ENCODE measurements at regions not wholly inside any gene's neighbourhood (a gene's known extent, or its start where the extent isn't known, plus 50 kb on each side); places are given as distances from the start of the nearest gene placed in this dataset.
A peak's percentile ranks its signal among the peaks of the same experiment; 100 is the strongest.

DNA sequence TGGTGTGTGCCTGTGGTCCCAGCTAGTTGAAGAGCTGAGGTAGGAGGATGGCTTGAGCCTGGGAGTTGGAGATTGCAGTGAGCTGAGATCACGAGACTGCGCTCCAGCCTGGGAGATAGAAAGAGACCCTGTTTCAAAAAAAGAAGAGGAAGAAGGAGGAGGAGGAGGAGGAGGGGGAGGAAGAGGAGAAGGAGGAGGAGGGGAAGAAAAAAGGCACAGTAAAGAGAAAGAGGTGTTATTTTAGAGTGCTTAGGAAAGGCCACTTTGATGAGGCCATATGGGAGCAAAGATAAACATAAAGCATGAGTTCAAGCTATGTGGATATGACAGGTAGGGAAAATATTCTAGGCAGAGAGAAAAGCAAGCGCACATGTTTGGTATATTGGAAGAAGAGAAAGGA is 154.1 kb upstream of the BTG1 start:
- no peak overlapping the region for H3K4me3 ChIP-seq (ENCODE audit: low read depth, low read length)
- no peak for DNase-seq (ENCODE audit: low read depth)
- TF ChIP-seq, protein P1, sequence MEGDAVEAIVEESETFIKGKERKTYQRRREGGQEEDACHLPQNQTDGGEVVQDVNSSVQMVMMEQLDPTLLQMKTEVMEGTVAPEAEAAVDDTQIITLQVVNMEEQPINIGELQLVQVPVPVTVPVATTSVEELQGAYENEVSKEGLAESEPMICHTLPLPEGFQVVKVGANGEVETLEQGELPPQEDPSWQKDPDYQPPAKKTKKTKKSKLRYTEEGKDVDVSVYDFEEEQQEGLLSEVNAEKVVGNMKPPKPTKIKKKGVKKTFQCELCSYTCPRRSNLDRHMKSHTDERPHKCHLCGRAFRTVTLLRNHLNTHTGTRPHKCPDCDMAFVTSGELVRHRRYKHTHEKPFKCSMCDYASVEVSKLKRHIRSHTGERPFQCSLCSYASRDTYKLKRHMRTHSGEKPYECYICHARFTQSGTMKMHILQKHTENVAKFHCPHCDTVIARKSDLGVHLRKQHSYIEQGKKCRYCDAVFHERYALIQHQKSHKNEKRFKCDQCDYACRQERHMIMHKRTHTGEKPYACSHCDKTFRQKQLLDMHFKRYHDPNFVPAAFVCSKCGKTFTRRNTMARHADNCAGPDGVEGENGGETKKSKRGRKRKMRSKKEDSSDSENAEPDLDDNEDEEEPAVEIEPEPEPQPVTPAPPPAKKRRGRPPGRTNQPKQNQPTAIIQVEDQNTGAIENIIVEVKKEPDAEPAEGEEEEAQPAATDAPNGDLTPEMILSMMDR (conservative IDR thresholded peaks at IDR 0.05; ENCODE audit: low read depth, low read length) = no peak

DNA sequence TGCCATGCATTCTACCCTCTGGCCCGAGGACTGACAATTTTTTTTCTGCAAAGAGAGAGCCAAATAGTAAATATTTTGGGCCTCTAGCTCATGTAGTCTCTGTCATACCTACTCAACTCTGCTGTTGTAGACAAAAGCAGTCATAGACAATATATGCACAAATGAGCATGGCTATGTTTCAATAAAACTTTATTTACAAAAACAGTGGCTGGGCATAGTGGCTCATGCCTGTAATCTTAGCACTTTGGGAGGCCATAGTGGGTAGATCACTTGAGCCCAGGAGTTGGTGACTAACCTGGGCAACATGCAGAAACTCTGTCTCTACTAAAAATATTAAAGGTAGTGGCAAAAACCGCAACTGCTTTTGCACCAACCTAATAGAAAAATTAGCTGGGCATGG is 153.7 kb upstream of the BTG1 start:
- H3K4me3 ChIP-seq (ENCODE audit: low read depth, low read length) = no peak overlapping the region
- DNase-seq (ENCODE audit: low read depth) = no peak
- TF ChIP-seq, protein P1 (conservative IDR thresholded peaks at IDR 0.05; ENCODE audit: low read depth, low read length) = no peak

DNA sequence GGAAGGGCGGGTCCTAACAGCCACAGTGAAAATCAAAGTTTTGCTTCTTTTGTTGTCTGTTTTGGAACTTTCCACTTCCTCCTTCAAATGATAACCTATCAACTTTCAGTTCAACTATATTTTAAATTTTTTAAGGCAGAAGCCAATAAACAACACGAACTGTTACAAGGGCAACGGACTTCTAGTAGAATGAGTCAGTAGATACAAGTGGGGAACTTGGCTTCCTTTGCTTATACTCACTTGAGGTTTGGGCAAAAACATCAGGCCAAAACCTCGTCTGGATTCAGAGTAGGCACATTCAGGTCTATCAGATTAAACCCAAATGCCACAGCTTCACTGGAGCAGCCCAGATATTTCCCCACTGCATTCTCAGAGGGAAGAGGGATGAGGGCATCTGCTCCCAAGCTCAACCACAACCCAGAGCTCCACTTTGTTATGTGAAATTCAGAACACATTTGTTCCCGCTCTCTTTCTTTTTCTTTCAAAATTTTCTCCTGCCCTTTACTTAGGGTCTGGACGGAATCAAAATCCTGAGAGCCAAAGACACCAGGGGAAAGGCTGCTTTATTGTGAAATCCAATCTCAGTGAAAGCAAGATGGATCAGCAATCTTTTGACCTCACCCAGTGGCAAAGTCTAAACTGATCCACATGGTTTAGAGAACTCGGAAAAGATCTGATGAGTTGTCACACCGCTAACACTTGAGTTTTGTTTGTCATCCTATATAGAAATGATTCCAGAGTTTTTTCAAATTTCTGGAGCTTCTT is 152.5 kb upstream of the BTG1 start:
- peak; percentile 47 for DNase-seq (ENCODE audit: low read depth)
- H3K4me3 ChIP-seq (ENCODE audit: low read depth, low read length) = no peak overlapping the region
- TF ChIP-seq, protein P1 (conservative IDR thresholded peaks at IDR 0.05; ENCODE audit: low read depth, low read length) = no peak

DNA sequence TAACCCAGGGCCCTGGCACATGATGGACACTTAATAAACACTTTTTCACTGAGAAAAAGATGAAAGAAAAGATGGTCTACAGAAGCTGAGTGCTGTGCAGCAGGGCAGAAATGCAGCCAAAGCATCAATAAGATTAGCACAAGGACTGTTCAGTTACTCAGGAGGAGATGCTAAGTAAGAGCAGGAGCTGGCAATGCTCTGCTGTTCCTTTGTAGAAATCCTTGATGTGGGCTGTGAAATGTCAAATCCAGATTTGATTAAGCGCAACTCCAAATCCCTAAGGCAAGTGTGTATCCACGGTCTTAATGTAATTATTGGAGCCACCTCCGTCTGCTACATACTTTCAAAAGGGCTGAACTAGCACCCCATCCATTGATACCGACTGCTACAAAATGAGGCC is 151.8 kb upstream of the BTG1 start:
- DNase-seq (ENCODE audit: low read depth) = no peak
- no peak overlapping the region for H3K4me3 ChIP-seq (ENCODE audit: low read depth, low read length)
- TF ChIP-seq, protein P1 (conservative IDR thresholded peaks at IDR 0.05; ENCODE audit: low read depth, low read length) = no peak

DNA sequence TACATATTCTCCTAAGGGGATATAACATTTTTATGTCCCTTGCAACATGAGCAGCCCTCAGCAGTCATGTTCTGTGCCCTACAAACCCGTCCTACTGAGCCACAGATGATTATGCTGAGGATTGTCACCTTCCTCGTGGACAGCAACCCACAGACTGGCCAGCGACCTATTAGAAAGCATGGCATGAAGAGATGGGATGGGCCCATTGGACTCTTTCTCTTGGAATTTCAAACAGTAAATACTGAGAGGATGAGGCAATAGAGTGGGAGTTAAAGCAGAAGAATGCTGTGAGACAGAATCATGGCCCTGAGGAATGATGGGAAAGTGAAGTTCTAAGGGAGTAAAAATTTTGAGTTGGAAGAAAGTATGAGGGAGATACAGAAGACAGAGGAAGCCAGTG is 149.9 kb upstream of the BTG1 start:
- TF ChIP-seq, protein P1 (conservative IDR thresholded peaks at IDR 0.05; ENCODE audit: low read depth, low read length) = no peak
- H3K4me3 ChIP-seq (ENCODE audit: low read depth, low read length) = no peak overlapping the region
- no peak for DNase-seq (ENCODE audit: low read depth)

DNA sequence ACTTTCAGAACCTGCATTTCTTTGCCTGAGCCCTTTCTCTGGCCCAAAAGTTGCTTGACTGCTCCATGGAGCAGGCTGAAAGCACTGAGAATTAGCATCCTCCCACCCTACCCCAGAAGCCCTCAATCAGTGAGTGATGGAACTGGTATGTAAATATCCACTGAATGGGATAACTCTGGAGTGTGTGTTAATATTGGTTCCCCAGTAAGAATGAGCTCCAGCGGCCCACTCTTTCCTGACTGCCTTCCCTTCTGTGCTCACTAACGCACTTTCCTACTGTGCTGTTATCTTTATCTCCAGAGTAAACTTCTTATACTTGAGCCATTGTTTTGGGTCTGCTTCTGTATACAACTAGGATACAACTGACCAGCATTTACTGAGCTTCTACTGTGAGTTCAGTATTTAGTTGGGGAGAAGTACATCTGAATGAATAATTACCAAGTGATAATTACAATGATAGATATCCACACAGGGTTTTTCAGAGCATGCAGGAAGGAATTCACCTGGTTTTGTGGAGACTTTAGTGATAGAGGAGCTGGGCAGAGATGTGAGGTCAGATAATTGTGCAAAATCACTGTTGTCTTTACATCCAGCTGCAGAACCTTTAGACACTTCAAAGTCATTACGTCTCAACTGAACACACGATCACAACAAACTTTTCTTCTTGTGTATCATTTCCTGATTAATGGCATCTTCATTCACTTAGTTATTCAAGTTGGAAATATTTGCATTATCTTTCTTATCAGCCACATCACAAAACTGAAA is 149.2 kb upstream of the BTG1 start:
- no peak overlapping the region for H3K4me3 ChIP-seq (ENCODE audit: low read depth, low read length)
- DNase-seq (ENCODE audit: low read depth) = no peak
- TF ChIP-seq, protein P1 (conservative IDR thresholded peaks at IDR 0.05; ENCODE audit: low read depth, low read length) = no peak
